ENCODE measurements at regions not wholly inside any gene's neighbourhood (a gene's known extent, or its start where the extent isn't known, plus 50 kb on each side); places are given as distances from the start of the nearest gene placed in this dataset.

DNA sequence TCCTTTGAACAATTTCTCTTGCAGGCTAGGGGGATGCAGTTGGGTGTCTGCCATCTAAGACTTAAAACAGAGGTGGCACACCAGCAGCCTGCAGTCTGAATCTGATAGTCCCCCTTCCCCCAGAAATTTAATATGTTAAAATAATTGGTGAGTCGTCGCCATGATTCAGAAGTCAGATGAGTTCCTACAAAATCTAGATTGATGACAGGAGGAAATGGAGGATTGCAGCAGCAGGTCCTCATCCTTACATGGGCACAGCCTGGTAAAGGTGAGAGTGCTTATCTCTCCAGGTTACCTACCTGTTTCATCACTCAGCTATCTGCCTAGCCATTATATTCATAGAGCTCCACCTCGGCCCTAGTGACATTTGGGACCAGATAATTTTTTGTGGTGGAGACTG, 112.3 kb downstream of the PCSK1 start:
- TF ChIP-seq EP300 (IDR thresholded peaks at IDR 0.05) (no peak), POLR2A (IDR thresholded peaks at IDR 0.05) (no peak), POLR2AphosphoS5 (IDR thresholded peaks at IDR 0.05) (no peak)
- TF ChIP-seq, protein P1, sequence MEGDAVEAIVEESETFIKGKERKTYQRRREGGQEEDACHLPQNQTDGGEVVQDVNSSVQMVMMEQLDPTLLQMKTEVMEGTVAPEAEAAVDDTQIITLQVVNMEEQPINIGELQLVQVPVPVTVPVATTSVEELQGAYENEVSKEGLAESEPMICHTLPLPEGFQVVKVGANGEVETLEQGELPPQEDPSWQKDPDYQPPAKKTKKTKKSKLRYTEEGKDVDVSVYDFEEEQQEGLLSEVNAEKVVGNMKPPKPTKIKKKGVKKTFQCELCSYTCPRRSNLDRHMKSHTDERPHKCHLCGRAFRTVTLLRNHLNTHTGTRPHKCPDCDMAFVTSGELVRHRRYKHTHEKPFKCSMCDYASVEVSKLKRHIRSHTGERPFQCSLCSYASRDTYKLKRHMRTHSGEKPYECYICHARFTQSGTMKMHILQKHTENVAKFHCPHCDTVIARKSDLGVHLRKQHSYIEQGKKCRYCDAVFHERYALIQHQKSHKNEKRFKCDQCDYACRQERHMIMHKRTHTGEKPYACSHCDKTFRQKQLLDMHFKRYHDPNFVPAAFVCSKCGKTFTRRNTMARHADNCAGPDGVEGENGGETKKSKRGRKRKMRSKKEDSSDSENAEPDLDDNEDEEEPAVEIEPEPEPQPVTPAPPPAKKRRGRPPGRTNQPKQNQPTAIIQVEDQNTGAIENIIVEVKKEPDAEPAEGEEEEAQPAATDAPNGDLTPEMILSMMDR (IDR thresholded peaks at IDR 0.05) = no peak

Measured in gastroesophageal sphincter (tissue), 3 donors.